Cerebellar nuclear complex (tissue), 1 donor: ENCODE measurements at regions not wholly inside any gene's neighbourhood (a gene's known extent, or its start where the extent isn't known, plus 50 kb on each side); places are given as distances from the start of the nearest gene placed in this dataset.

Experiments
- DNase-seq, 2 experiments: peaks; one replicate each; lab custom pipeline; 2025; lab: John Stamatoyannopoulos, UW

GRCh38 chr5:4717446-4717845 is 422.7 kb upstream of the ADAMTS16 start:
- no peak for DNase-seq

DNA sequence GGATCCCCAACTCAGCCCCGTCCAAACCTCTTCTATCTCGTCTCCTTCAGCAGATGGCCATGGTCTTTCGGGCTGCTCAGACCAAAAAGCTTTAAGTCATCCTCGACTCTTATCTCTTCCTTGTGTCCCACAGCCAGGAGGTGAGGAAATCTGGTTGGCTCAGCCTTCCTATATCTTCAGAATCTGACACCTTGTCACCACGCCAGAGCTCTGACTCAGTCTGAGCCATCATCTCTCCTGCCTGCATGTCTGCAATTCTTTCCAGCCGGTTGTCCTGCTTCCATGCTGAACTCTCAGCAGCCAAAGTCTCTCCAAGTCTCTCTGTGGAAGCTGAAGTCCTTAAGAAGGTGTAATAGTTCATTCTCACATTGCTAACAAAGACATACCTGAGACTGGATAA is 419.3 kb upstream of the ADAMTS16 start:
- DNase-seq = no peak

DNA sequence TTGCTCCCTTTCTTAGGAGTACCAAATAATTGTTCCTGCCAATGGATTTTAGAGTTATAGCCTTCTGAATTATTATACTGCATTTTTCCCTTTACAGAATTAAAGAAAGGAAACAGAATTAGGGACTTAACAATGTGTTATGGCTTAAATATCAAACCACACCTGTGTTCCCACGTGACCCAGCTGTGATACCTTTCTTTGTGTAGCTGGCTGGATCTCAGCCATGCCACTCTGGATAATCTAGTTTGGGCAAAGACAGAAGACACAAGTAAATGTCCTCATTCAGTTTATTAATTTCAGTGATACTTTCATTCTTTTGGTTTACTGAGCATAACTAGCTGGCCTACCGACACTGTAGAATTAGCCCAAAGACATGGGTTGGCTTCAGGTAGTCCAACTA is 417.2 kb upstream of the ADAMTS16 start:
- no peak for DNase-seq

DNA sequence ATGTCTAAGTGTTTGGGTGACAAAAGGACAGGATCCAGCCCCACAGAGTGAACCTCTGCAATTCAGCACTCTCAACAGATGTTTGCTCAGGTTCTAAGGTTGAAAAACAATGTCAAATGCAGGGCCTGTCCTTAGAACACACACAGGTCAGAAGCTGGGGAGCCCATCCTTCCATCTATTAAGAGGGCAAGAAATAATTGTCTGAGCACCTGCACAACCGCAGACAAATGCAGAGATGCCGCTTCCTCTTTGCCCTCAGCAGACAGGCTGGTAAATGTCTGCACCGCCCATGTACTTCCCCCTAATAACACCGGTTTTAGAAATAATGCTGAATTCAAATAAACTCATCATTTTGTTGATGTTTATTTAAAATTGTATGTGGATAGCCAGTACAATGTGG is 414.5 kb upstream of the ADAMTS16 start:
- DNase-seq = no peak

- no peak for DNase-seq
Observed at GRCh38 chr5:4730279-4730678, 409.9 kb upstream of the ADAMTS16 start.

- no peak for DNase-seq
Observed at GRCh38 chr5:4734348-4734747, 405.8 kb upstream of the ADAMTS16 start.

- no peak for DNase-seq
Observed at GRCh38 chr5:4735261-4735660, 404.9 kb upstream of the ADAMTS16 start.

DNA sequence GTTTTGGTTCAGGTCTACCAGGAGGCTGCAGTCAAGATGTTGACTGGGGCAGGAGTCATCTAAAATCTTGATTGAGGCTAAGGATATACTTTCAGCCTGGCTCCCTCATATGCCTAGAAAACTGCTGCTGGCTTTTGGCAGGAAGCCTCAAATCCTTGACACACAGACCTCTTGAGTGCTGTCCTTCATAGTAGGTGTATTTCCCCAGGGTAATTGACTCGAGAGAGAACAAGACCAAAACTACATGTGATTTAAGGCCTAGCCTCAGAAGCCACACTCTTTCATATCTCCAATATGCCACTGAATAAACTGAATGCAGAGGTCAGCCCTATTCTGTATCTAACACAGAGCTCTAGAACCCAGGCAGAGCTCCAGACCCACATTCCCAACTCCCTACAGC is 402.3 kb upstream of the ADAMTS16 start:
- no peak for DNase-seq

DNA sequence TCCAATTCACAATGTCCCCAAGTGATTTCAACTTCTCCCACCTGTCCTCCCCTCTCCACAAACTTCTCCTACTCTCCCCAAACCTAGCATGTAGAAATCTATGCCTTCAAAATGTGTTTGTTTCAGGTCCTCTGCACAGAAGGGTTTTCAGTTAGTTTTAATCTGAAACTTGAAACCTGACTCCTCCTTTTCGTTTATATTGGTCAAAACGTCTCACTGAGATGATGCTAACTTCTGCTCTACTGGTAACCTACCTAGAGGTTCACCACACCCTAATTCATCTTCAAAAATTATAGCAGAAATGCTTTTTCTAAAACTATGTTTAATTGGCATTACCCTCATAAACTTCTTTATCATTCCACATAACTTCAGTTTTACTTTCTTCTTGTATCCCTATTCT is 401.8 kb upstream of the ADAMTS16 start:
- DNase-seq = no peak

- no peak for DNase-seq
Observed at GRCh38 chr5:4740156-4740555, 400.0 kb upstream of the ADAMTS16 start.

DNA sequence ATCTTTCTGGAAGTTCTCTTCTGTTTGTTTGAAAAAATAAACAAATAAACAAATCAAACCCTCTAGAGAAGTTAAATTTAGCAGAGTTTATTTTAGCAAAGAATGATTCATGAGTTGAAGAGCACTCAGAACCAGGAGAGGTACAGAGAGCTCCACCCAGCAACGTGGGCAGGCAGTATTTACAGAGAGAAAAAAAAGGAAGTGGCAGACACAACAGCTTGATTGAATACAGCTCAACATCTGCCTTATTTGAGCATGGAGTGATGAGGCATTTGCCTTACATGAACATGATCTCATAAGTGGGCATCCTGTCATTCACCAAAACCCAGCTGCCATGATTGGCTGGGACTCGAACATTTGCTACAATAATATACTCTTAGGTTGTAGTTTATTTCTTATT is 381.6 kb upstream of the ADAMTS16 start:
- DNase-seq = no peak

DNA sequence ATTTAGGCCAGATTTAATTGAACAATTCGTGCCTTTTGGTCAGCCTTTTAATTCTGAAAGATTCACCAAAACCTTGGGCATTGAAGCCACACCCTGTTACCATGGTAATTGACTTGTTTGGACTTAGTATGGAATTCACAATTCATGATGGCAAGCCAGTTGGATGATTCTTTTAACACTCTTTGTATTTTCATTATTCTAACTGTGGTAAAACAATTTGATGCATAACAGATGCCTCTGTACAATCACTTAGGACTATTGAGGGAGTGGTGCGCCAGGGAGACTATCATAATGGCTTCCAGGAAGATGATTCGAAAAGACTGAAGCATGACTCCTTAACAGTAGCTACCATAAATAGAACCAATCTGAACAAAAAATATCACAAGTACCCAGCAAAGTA is 381.1 kb upstream of the ADAMTS16 start:
- DNase-seq = no peak

DNA sequence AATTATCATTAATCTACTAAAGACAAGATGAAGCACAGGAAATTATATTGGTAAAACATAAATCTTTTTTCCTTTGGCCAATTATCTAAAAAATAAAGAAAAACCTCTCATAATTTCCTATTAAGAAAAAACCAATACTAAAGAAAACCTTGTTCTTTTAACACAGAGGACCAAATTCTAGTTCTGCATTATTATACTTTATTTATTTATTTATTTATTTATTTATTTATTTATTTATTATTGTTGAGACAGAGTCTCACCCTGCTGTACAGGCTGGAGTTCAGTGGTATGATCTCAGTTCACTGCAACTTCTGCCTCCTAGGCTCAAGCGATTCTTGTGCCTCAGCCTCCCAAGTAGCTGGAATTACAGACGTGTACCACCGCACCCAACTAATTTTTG is 377.8 kb upstream of the ADAMTS16 start:
- no peak for DNase-seq

DNA sequence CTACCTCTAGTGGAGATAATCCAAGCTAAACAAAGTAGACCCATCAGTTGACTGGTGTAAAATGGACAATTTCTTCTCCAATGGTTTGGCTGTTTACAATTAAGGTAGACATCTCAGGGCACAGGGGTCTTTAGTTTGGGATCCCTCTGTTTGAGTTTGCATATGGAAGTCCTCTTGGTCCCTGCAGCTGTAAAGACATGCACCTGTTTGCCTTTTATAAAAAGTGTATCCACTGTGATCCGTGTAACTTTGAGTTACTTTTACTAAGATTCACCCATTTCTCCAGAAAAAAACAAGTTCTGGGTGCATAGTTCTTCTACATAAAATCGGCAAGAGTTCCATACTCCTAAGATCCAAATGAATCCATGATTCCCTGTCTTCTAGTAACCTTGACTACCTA is 374.7 kb upstream of the ADAMTS16 start:
- no peak for DNase-seq

- no peak for DNase-seq
Observed at GRCh38 chr5:4766101-4766500, 374.0 kb upstream of the ADAMTS16 start.

GRCh38 chr5:4772591-4772990 is 367.5 kb upstream of the ADAMTS16 start:
- no peak for DNase-seq

GRCh38 chr5:4773827-4774317 is 366.3 kb upstream of the ADAMTS16 start:
- DNase-seq = no peak

GRCh38 chr5:4777435-4777834 is 362.7 kb upstream of the ADAMTS16 start:
- DNase-seq = no peak

- no peak for DNase-seq
Observed at GRCh38 chr5:4780633-4781032, 359.5 kb upstream of the ADAMTS16 start.

- DNase-seq = no peak
Observed at GRCh38 chr5:4781299-4781698, 358.8 kb upstream of the ADAMTS16 start.

DNA sequence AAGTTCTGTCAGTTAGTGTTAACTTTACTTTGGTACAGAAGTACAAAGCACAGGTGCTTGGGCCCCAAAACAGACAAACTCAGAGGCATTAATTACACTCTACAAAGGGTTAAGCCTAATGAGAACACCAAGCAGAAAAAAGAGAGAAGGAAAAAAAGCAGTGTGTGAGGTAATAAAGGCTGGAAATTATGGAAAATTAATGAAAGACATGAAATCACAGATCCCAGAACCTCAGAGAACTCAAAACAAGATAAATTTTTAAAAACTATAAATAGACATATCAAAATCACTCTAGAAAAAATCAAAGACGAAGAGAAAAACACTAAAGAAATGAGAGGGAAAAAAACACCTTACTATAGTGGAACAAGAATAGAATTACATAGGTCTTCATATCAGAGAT is 354.2 kb upstream of the ADAMTS16 start:
- no peak for DNase-seq

DNA sequence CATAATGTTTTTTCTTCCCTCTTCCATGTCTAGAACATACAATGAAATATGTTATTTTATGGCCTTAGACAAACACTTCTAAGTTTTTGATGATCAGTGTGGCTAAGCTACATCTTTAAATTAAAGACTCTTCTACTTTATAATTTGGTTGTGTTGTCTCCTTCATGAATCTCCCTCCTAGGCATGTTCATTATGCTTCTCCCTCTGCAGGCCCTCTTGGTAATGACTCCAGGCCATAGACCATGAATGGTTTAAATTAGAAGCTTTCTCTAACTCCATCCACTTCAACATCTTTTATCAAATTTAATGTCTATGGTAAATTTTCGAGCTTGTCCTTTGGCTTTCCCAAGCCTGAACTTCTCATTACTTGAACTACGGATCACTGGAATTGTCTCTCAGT is 342.7 kb upstream of the ADAMTS16 start:
- DNase-seq = no peak

DNA sequence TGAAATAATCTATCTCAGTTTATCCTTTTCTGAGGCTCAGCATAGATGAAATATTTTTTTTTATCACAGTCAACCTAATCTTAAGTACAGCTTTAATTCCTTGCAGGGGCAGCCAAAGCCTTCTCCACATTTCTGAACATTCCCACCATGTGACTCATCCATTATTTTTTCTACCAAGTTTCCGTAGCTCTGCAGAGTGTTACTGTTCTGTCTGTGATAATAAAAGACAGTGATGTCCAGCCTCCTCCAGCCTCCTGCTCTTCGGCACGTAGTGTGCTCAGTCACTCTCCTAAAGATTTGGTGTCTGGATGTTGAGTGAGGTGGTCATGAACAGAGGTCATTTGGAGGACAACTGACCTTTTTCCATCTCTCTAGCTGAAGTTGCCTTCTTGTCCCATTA is 338.1 kb upstream of the ADAMTS16 start:
- no peak for DNase-seq

DNA sequence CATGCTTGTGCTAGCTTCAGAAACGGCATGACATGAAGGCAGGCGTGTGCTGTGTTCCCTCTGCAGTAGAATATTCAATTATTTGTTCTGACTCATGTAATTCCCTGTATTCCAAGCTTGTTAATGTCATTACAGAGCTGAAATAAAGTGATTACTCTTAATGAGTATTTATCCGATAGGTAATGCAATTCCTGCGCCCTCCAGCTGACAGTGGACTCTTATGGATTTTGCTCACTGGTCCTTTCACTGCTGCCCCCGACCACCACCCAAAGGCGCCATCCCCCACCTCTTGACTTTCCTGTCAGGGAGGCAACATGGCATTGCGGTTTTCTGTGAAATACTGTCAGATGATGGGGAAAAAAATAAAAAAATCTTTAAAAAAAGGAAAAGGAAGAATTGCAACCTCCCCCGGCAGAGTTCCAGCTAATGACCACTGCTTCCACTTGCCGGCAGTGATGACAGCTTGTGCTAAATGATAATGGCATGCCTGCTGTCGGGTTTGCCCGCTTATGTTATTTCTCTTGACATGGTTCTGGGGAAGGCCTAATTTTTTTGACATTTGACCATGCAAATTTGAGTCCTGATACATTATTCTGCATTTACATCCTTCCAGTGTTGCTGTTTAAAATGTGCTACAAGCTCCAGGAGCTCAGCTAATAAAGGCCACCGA is 335.3 kb upstream of the ADAMTS16 start:
- no peak for DNase-seq
